GM21390 (cell line): ENCODE measurements at regions not wholly inside any gene's neighbourhood (a gene's known extent, or its start where the extent isn't known, plus 50 kb on each side); places are given as distances from the start of the nearest gene placed in this dataset.
A peak's percentile ranks its signal among the peaks of the same experiment; 100 is the strongest.

Experiments
- ATAC-seq: cut with Tn5 transposase; IDR thresholded peaks from one replicate; pipeline ENCODE4 v1.9.1; 2021; ENCODE audit not compliant: unreplicated experiment

DNA sequence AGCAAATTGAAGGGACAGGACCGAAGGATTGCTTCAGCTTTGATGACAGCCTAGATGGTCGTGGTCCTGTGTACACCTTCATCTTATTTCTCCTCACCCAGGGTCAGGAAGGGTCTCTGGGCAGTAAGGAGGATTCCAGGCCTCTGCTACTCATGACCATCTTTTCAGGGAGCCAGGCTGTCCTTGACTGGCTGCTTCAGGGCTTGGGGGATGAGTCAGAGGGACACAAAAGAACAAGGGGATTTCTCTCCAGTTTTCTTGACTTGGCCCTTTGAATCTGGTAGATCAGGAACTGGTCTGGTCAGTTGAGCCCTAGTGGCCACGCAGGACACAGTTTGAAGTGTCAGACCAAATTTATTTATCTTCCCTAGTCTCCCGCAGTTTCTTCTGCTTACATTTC lies 402.1 kb upstream of the CHD6 start:
- no peak for ATAC-seq

GRCh38 chr20:42018979-42019378 lies 400.8 kb upstream of the CHD6 start:
- no peak for ATAC-seq

GRCh38 chr20:42010090-42010489 lies 391.9 kb upstream of the CHD6 start:
- ATAC-seq: no peak

DNA sequence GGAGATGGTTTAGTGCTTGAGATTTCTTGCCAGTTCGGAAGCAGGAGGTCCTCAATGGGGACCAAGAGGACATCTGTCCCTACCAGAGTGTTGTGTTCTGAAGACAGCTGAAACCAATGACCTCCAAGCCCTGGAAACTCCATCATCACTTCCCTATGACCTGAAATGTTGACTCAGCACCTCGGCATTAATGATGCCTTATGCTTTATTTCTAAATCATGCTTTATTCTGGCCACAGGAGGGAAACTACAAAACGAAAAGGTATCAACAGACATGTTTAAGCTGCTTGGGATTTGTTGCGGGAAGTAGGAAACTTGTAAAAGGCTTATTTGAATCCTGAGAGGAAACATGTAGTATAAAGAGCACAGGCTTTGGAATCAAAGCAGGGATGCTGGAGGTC lies 389.1 kb upstream of the CHD6 start:
- ATAC-seq: no peak

- ATAC-seq: no peak
These were observed 387.0 kb upstream of the CHD6 start for GRCh38 chr20:42005211-42005610.

DNA sequence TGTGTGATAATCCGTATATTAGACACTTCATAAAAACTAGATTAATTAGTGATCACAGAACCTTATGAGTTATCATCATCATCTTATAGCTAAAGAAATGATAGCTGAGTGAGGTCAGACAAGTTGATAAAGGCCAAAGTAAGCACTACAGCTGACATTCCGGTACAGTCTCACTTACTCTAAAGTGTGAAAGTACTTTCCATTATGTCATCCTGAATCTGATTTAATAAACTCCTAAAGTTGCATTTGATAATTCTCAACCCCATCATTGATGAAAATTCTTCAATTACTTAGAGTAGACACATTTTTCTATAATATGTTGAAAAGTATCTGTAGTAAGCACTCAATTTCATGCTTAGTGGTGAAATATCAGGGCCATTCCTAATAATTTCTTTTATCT lies 385.2 kb upstream of the CHD6 start:
- no peak for ATAC-seq

DNA sequence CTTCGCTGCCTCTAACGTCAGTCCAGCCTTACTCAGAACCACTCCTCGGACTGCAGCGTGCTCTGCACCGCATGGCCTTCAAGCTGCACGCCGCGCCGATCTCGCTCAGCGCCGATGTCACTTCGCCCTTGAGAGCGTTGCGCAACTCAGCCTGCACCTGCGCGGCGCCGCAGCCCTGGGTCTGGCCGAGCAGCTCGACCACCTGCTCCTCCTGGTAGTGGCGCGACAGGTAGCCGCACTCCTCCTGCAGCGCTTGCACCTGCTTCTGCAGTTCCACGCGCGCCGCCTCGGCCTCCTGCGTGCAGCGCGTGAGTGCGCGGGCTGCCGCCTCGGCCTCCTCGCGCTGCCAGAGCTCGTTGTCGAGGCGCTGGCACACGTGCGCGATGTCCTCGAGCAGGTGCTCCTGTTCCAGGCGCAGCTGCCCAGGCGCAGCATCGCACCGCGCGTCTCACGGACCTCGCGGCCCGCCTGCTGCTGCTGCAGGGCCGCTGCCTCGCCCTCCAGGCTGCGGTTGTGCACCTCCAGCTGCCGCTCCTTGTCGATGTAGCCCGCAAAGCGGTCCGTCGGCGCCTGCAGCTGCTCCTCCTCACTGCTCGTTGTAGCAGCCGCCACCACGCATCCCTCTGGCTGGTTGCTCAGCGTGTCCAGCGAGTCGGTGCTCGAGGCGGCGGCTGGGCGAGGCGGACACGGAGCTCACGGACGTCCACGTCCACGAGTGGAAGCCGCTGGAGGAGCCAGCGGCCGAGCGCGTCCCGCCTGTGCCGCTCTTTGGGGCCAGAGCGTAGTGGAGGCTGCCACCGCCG lies 380.6 kb upstream of the CHD6 start:
- no peak for ATAC-seq

DNA sequence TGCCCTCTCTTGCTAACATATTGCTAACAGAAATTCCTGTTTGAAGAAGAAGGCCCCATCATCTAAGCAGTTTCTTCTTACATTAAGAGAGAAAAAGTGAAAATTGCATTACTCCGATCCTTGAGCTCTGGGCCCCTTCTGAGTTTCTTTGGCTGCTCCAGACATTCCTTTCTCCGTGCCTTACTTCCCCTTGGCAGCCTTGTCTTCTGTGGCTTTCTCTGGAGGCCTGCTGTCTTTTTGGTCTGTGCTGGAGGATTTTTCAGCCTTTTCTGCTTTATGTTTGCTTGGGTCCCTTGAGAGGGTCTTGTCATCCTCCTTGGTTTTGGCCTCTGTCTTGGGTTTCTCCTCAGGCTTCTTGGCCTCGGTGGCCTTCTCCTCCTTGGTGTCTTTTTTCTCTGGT lies 378.8 kb upstream of the CHD6 start:
- ATAC-seq: no peak

GRCh38 chr20:41992481-41992880 lies 374.3 kb upstream of the CHD6 start:
- ATAC-seq: no peak

GRCh38 chr20:41991412-41991811 lies 373.2 kb upstream of the CHD6 start:
- ATAC-seq: no peak

- ATAC-seq: no peak
These were observed 371.9 kb upstream of the CHD6 start for GRCh38 chr20:41989935-41990635.

DNA sequence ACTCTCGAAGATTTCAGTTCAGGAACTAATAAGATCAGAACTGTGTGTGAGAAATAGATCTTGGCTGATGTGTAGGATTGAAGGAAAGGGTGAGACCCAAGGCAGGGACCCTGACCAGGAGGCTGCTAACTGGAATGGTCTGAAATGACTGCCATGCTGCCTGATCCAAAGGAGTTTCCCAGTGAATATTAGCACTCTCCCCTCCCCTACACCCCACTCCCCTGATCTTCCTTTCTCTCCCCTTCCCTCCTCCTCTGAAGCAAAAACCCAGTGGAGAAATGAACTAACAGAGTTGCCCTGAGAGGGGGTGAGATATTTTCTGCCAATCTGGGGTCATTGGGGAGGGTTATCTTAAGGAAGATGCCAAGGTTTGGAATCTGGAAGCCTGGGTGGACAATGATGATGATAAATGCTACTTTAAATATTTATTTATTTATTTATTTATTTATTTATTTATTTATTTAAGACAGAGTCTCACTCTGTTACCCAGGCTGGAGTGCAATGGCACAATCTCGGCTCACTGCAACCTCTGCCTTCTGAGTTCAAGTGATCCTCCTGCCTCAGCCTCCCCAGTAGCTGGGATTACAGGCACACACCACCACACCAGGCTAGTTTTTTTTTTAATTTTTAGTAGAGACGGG lies 371.0 kb upstream of the CHD6 start:
- no peak for ATAC-seq

DNA sequence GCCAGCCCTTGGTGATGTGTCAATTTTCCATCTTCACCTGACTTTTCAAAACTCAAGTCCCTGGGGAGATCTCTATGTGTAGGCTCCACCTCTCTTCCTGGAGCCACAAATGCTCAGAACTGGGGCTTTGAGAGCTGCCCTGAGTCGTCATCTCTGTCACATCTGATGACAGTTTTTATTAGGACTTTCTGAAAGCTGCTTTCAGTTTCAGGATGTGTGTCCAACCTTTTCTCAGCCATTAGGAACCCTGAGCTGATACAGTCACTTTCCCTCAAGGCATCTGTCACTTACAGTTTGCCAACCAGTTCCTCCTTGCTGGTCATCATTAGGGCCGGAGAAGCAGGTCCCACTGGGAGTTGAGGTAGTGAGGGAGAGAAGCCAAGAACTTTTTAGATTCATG lies 365.9 kb upstream of the CHD6 start:
- ATAC-seq: peak; percentile 76

GRCh38 chr20:41983159-41983558 lies 365.0 kb upstream of the CHD6 start:
- no peak for ATAC-seq

DNA sequence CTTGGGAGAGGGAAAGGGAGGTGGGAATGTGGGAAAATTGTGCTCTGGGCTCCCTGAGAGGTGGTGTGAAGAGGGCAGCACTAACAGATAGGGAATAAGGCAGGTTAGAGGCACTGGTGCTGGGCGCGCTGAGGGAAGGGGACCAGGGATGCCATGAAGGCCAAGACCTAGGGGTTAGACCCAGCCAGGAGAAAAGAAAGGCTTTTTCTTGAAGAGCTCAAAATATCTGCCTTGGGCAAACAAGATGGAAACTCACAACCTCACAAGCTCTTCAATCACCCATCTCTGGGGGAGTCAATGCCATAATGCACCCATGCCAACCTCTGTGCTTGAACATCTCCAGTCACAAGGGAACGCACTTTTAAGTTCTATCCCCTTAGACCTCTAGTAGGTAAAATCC lies 363.6 kb upstream of the CHD6 start:
- no peak for ATAC-seq

DNA sequence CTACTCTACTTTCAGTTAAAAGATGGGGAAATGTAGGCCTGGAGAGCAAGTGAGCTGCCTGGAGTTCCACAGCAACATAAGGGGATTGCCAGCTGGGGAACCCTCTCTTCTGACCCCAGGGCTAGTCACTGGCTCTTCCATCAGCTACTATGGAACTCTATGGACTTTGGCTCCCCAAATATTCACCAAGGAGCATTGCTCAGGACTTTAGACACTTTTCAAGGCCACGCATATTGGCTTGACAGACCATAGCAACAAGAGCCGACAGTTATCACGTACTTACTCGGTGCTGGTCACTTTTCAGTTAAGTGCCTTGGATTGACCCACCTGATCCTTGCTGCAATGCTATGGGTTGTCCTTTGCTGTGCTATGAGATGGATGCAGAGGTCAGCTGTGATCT lies 360.7 kb upstream of the CHD6 start:
- no peak for ATAC-seq

DNA sequence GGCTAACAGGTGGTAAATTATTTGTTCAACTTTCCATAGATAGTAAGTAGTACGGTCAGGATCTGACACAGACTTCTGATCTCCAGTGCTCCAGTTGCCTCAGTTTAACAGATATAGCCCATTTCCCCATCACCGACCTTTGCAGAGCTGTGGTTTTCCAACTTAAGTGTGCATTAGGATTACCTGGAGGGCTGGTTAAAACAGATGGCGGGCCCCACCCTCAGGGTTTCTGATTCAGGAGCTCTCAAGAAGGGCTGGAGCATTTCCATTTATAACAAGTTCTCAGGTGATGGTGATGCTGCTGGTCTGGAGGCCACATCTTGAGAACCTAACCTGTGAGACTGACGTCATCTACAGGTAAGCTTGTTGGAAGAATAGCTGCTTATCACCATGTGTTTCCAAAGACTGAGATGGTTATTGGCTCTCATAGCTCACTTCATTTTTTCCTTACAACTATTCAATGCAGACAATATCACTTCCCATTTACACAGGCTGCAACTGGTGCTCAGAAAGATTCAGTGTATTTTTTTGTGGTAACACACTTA lies 360.1 kb upstream of the CHD6 start:
- ATAC-seq: no peak

DNA sequence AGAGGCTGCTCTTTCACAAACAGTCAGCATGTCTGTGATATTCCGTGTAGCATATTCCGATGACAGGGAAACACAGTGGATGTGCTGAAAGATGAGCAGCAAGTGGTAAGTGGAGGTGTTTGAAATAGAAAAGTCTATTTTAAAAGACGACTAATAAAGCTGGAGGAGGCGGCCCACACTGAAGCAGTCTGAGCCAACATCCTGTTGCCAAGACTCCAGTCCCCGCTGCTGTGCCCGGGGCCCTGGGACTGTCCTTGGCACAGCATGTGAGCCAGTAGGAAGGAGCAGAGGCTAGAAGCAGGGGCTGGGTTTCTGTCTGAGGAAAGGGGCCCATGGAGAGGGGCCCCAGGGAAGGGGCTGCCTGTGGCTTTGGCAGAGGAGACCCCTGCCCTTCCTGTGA lies 351.5 kb upstream of the CHD6 start:
- no peak for ATAC-seq

GRCh38 chr20:41960166-41960565 lies 342.0 kb upstream of the CHD6 start:
- no peak for ATAC-seq

- no peak for ATAC-seq
These were observed 340.2 kb upstream of the CHD6 start for GRCh38 chr20:41958391-41958790.

GRCh38 chr20:41956338-41957074 lies 338.3 kb upstream of the CHD6 start:
- no peak for ATAC-seq
